Spleen (tissue), 11 donors: ENCODE measurements at regions not wholly inside any gene's neighbourhood (a gene's known extent, or its start where the extent isn't known, plus 50 kb on each side); places are given as distances from the start of the nearest gene placed in this dataset.

Source experiments
- DNase-seq: peaks from one replicate; pipeline ENCODE4 v3.0.0-alpha.2; 2020
- H3K27ac ChIP-seq, 8 donors: fragments of 200-600 bp; sonication (generic) in 7 of 8; 1 replicate in 4 of 8; 2 replicates in 4 of 8; pipeline versions ENCODE4 v1.5.0 to v1.8.0; 2016 to 2021; ENCODE audit warnings: inconsistent platforms in 4 of 8, mild to moderate bottlenecking in 4 of 8, moderate library complexity in 1 of 8
- H3K27me3 ChIP-seq, 7 donors: fragments of 200-600 bp; sonication (generic) in 6 of 7; replicated peaks in 1 of 7; 1 replicate in 4 of 7; 2 replicates in 3 of 7; pipeline versions ENCODE4 v1.5.0 to v1.8.0; 2016 to 2021; ENCODE audit warnings: inconsistent platforms in 3 of 7, mild to moderate bottlenecking in 1 of 7
- H3K36me3 ChIP-seq, 6 donors: fragments of 200-600 bp; sonication (generic) in 5 of 6; 1 replicate in 4 of 6; 2 replicates in 2 of 6; pipeline versions ENCODE4 v1.5.0 to v1.8.0; 2016 to 2021; ENCODE audit warnings: inconsistent platforms in 2 of 6
- H3K4me1 ChIP-seq, 6 donors: fragments of 200-600 bp; sonication (generic) in 5 of 6; 1 replicate in 3 of 6; 2 replicates in 3 of 6; pipeline versions ENCODE4 v1.5.0 to v1.8.0; 2016 to 2021; ENCODE audit warnings: inconsistent platforms in 3 of 6
- H3K4me3 ChIP-seq, 8 donors: fragments of 200-600 bp; sonication (generic) in 7 of 8; 1 replicate in 4 of 8; 2 replicates in 4 of 8; pipeline versions ENCODE4 v1.5.0 to v1.8.0; 2016 to 2021; ENCODE audit warnings: inconsistent platforms in 4 of 8, mild to moderate bottlenecking in 4 of 8, moderate library complexity in 2 of 8
- H3K9me3 ChIP-seq, 8 donors: fragments of 200-600 bp; sonication (generic) in 7 of 8; 1 replicate in 4 of 8; 2 replicates in 4 of 8; pipeline versions ENCODE4 v1.5.0 to v1.8.0; 2016 to 2021; ENCODE audit warnings: inconsistent platforms in 4 of 8
- POLR2A ChIP-seq, 3 donors: fragments of 450-650 bp; IDR thresholded peaks; one replicate each; pipeline ENCODE4 v1.5.1; 2017; ENCODE audit warnings: antibody characterized with exemption in 3 of 3, mild to moderate bottlenecking in 1 of 3
- POLR2AphosphoS5 ChIP-seq, 3 donors: sonication (generic); formaldehyde crosslinking; IDR thresholded peaks; one replicate each; pipeline ENCODE4 v1.5.1; 2017; ENCODE audit warnings: antibody characterized with exemption in 3 of 3
- WGBS, 5 donors: extraction: QIAGEN DNeasy Blood & Tissue Kit in 3 of 5; methylation state at CpG; one replicate each; pipeline versions ENCODE4 v1.1.5 to v1.1.7; 2013 to 2018; 5-methylcytosine and 5-hydroxymethylcytosine counted together
- intact Hi-C: fragments of 100-400 bp; cut with DNase I; formaldehyde crosslinking; loops from one replicate; pipeline ENCODE4 v1.15.0; 2023; ENCODE audit warnings: low total_unique reads
- TF ChIP-seq, protein P1 (sequence below), 11 experiments: fragments of 200-600 bp in 7 of 11; fragments of 450-650 bp in 4 of 11; sonication (generic) in 4 of 11; IDR thresholded peaks in 8 of 11; conservative IDR thresholded peaks in 3 of 11; 1 replicate in 7 of 11; 2 replicates in 4 of 11; pipeline versions ENCODE4 v1.4.0 to v1.8.0; 2016 to 2021; ENCODE audit warnings: antibody characterized with exemption in 11 of 11, inconsistent platforms in 4 of 11, mild to moderate bottlenecking in 1 of 11
- donor health status: healthy with polysubstance abuse.
- donor health status: DM: no; HTN: no; CAD: no; lungs with moderate emphysema.
- donor health status: DM: no; HTN: no; CAD: no.
- donor health status: Bipolar disorder and iron deficiency.
- donor health status: healthy.
- donor health status: DM: no; HTN: no; CAD: no.
- donor health status: DM: yes; HTN: yes; CAD: no.

DNA sequence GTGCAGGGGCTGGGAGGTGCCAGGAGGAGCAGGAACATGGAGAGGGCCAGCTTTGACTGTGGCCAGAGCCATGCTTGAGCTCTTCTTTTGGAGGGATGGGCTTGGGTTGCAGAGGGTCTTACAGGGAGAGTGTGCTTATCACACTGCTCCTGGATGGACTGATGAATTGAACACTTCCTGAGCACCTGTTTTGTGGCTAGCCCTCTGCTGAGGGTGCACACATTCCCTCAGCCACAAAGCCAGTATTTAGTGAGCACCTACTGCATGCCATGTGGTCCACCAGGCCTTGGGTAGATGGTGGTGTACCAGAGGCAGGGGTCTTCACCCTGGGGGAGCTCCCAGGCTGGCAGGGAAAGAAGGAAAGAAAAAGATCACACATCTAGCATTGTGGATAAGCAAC, 118.9 kb downstream of the SLC25A47 start:
- no peak for DNase-seq
- TF ChIP-seq POLR2A (IDR thresholded peaks at IDR 0.05), result no peak
- TF ChIP-seq, protein P1, sequence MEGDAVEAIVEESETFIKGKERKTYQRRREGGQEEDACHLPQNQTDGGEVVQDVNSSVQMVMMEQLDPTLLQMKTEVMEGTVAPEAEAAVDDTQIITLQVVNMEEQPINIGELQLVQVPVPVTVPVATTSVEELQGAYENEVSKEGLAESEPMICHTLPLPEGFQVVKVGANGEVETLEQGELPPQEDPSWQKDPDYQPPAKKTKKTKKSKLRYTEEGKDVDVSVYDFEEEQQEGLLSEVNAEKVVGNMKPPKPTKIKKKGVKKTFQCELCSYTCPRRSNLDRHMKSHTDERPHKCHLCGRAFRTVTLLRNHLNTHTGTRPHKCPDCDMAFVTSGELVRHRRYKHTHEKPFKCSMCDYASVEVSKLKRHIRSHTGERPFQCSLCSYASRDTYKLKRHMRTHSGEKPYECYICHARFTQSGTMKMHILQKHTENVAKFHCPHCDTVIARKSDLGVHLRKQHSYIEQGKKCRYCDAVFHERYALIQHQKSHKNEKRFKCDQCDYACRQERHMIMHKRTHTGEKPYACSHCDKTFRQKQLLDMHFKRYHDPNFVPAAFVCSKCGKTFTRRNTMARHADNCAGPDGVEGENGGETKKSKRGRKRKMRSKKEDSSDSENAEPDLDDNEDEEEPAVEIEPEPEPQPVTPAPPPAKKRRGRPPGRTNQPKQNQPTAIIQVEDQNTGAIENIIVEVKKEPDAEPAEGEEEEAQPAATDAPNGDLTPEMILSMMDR (IDR thresholded peaks at IDR 0.05 in 8 of 11, conservative IDR thresholded peaks at IDR 0.05 in 3 of 11), result no peak
- TF ChIP-seq POLR2AphosphoS5 (IDR thresholded peaks at IDR 0.05), result no peak
- H3K27ac ChIP-seq, result no peak overlapping the region
- H3K4me1 ChIP-seq, result peaks cover 0 to 31% (median 20%) of the 10 kb centered on the region in 6 donors
- no peak overlapping the region for H3K4me3 ChIP-seq
- intact Hi-C loops, result no loop called here
- no peaks in the 10 kb centered on the region for H3K27me3 ChIP-seq
- H3K36me3 ChIP-seq, result no peaks in the 10 kb centered on the region
- no peaks in the 10 kb centered on the region for H3K9me3 ChIP-seq

DNA sequence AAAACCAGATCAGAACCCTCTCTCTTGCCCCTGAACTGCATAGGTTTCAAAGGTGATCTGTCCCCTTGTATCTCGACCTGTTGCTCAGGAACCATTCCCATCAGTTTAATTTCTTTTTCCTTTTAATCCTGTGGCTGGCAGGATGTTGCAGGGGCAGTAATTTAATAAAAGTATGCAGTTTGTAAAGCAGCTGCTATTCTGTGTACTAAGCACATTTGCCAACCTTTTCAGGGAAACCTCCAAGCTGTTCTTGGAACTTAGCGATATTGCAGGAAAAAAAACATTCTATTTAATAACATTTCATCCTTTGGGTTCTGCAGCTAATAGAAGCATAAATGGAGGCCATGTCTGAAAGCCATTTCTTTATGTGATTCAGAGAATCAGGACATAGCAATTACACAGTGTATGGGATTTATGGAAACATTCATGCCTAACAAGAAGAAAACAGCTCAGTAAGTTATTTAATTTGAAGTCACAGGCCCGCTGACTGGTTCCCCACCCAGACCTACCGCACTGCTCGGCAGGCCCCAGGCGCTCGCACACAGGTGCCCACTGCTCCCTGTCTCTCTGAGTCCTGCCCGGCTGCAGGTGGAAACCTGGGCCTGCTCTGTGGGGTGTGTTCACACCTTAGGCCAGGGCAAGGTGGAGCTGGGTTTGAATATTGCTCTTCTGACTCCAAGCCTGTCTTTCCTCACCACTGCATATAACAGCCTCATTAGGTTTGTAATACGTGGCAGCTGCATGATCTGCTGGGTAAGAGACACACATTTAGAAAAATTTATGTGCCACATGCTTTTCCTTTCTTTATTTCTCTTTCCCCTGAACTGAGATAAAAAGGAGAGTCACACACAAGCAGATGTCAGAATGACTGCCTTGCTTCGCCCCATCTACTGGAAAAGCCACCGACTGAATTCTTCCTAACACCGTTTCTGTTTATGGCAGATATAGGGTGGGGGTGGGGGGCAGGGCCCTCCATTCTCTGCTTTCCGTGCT, 119.7 kb downstream of the SLC25A47 start:
- WGBS, 5 donors, result 88 to 95% (median 91%) methylated on average over 13 of the region's 13 CpGs
- no peak for DNase-seq
- TF ChIP-seq, protein P1 (IDR thresholded peaks at IDR 0.05 in 8 of 11, conservative IDR thresholded peaks at IDR 0.05 in 3 of 11), result no peak
- TF ChIP-seq POLR2A (IDR thresholded peaks at IDR 0.05) (no peak), POLR2AphosphoS5 (IDR thresholded peaks at IDR 0.05) (no peak)
- H3K27ac ChIP-seq, result no peak overlapping the region
- intact Hi-C loops, result no loop called here
- H3K36me3 ChIP-seq, result no peaks in the 10 kb centered on the region
- no peak overlapping the region for H3K4me3 ChIP-seq
- no peaks in the 10 kb centered on the region for H3K27me3 ChIP-seq
- H3K9me3 ChIP-seq, result no peaks in the 10 kb centered on the region
- peaks cover 0 to 37% (median 22%) of the 10 kb centered on the region in 6 donors for H3K4me1 ChIP-seq

DNA sequence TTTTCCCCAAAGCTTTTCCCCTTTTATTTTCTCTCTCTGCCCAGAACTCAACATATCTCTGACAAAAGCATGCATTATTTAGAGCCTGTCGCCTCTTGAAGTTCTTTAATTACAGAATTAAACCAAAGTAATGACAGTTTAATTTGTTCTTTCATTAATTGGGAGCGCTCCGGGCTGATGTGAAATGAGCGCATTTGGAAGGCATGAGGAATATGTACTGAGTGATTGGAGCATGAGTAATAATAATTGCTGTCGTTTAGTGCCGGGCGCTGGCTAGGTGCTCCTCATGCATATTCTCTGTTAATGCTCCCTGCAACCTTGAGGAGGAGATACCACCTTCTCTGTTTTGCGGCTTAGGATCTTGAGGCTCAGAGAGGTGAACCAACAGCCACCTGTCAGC, 120.5 kb downstream of the SLC25A47 start:
- WGBS, 5 donors, result 94 to 96% (median 95%) methylated on average over 8 of the region's 8 CpGs
- no peak overlapping the region for H3K4me3 ChIP-seq
- H3K4me1 ChIP-seq, result peaks cover 0 to 45% (median 22%) of the 10 kb centered on the region in 6 donors
- TF ChIP-seq POLR2AphosphoS5 (IDR thresholded peaks at IDR 0.05) (no peak), POLR2A (IDR thresholded peaks at IDR 0.05) (no peak)
- TF ChIP-seq, protein P1 (IDR thresholded peaks at IDR 0.05 in 8 of 11, conservative IDR thresholded peaks at IDR 0.05 in 3 of 11), result no peak
- intact Hi-C loops, result no loop called here
- no peak overlapping the region for H3K27ac ChIP-seq
- DNase-seq, result no peak
- no peaks in the 10 kb centered on the region for H3K9me3 ChIP-seq
- no peaks in the 10 kb centered on the region for H3K36me3 ChIP-seq
- H3K27me3 ChIP-seq, result no peaks in the 10 kb centered on the region

DNA sequence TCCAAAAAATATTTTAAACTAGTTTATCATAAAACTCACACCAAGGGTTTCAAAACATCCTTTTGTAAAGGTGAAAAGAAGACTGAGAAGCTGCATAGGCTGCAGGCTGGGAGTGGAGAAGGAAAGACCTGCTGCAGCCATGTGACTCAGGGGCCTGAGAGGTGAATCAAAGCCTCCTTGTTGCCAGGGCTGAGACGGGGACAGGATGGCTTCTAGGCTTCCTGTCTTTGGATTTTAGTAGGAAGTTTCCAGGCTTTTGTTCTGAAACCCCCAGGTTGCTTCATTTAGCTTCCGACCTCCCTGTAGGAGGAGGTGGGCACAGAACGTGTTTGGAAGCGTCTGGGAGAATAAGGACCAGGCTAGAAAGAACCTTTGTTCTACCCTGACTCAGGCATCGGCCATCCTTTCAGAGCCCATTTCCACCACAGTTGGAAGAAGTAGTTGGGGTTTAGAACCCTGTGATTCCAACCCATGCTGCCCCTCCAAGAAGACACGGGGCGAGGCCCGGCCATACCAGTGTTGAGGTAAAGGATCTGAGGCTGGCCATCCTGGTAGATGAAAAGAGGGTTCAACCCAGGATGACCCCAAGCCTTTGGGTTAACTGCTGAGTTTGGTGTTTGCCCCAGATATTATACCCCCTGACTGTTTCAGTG, 122.4 kb downstream of the SLC25A47 start:
- intact Hi-C loops, result no loop called here
- WGBS, 5 donors, result 87 to 94% (median 92%) methylated on average over 8 of the region's 8 CpGs
- Histone ChIP-seq H3K27me3 (no peaks in the 10 kb centered on the region), H3K27ac (no peak overlapping the region), H3K4me3 (no peak overlapping the region), H3K36me3 (no peaks in the 10 kb centered on the region), H3K9me3 (no peaks in the 10 kb centered on the region), H3K4me1 (peaks cover 0 to 29% (median 10%) of the 10 kb centered on the region in 6 donors)
- TF ChIP-seq, protein P1 (IDR thresholded peaks at IDR 0.05 in 8 of 11, conservative IDR thresholded peaks at IDR 0.05 in 3 of 11), result no peak
- no peak for TF ChIP-seq POLR2A (IDR thresholded peaks at IDR 0.05)
- no peak for TF ChIP-seq POLR2AphosphoS5 (IDR thresholded peaks at IDR 0.05)
- no peak for DNase-seq
